ENCODE measurements at regions not wholly inside any gene's neighbourhood (a gene's known extent, or its start where the extent isn't known, plus 50 kb on each side); places are given as distances from the start of the nearest gene placed in this dataset.
"Not testable (repeated sequence)": the region's sequence is repeated elsewhere in the genome, so short reads cannot be mapped to it uniquely, and the experiment has no call there.

GRCh38 chr1:172931761-172932160 is 119.0 kb downstream of the TNFSF18 start:
- DNase-seq, result no peak

DNA sequence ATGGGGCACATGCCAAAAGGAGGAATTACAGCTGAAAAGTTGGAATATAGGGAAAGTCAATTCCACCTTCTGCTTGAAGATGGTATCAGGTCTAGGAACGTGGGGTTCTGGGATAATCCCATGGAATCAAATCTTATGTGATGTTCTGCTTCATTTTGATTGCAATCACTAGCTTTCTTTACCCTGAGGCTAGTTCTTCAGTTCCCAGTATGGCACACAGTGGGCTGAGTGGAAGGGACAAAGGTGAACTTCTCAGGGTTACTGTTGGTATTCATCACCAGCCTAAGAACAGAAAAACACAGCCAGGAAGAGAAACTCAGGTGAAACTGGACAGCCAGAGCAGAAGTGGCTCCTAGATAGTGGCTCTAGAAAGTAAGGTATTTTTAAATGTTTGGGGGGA is 117.8 kb downstream of the TNFSF18 start:
- DNase-seq, result no peak

GRCh38 chr1:172934417-172934762 is 116.4 kb downstream of the TNFSF18 start:
- no peak for DNase-seq

- no peak for DNase-seq
Measured at GRCh38 chr1:172935062-172935592, 115.6 kb downstream of the TNFSF18 start.

GRCh38 chr1:172936088-172936645 is 114.6 kb downstream of the TNFSF18 start:
- DNase-seq, result no peak

GRCh38 chr1:172938681-172939080 is 112.1 kb downstream of the TNFSF18 start:
- DNase-seq, result no peak

- DNase-seq, result no peak
Measured at GRCh38 chr1:172939475-172939874, 111.3 kb downstream of the TNFSF18 start.

- no peak for DNase-seq
Measured at GRCh38 chr1:172940174-172940855, 110.4 kb downstream of the TNFSF18 start.

- DNase-seq, result no peak
Measured at GRCh38 chr1:172941471-172941870, 109.3 kb downstream of the TNFSF18 start.

GRCh38 chr1:172941945-172942344 is 108.8 kb downstream of the TNFSF18 start:
- no peak for DNase-seq

GRCh38 chr1:172943138-172943537 is 107.6 kb downstream of the TNFSF18 start:
- DNase-seq, result not testable (repeated sequence)

- DNase-seq, result no peak
Measured at GRCh38 chr1:172944931-172945330, 105.8 kb downstream of the TNFSF18 start.

DNA sequence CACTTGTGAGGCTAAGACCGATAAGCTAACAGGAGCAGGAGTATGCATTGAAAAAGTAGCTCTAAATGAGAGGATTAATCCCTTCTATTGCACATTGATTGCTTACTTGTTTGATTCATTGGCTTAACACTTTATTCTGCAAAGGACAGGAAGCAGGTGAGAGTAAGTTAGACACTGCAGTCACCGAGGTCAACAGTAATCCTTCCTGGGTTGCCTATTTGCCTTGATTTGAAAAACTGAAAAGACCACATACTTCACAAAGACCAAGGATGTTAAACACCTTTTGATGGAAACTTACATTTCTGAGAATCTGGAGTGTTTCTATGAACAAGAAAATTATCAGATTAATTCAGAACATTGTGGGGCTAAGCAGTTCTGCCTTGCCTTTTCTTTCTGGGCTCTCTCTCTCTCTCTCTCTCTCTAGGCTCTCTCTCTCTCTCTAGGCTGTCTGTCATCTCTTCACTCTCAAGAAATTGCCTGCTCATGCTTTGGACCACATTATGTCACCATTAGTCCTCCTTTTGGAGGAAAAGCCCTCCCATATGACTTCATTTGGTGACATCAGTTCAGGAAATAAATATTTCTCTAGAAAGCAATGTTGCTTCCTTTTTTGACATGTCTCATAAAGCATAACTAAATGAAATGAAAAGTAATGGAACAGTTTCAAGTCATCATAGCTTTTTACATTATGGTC is 103.8 kb downstream of the TNFSF18 start:
- no peak for DNase-seq

- no peak for DNase-seq
Measured at GRCh38 chr1:172948457-172948856, 102.3 kb downstream of the TNFSF18 start.

DNA sequence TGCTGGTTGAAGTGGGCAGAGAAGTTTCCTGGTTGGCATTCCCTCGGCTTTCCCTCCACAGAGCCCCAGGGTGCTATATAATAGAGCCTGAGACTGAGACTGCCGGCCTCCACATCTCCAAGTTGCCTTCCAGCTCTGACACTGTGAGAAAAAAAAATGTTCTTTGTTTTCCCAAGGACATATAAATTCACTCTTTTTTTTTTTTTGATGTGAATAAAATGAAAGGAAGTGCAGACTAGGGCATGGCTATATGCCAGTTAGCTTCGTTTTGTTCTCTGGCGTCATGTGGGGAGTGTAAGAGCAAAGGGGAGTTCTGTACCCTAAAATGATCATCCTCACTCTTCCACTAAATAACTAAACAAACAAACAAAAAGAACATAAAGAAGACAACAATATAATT is 101.6 kb downstream of the TNFSF18 start:
- DNase-seq, result no peak

DNA sequence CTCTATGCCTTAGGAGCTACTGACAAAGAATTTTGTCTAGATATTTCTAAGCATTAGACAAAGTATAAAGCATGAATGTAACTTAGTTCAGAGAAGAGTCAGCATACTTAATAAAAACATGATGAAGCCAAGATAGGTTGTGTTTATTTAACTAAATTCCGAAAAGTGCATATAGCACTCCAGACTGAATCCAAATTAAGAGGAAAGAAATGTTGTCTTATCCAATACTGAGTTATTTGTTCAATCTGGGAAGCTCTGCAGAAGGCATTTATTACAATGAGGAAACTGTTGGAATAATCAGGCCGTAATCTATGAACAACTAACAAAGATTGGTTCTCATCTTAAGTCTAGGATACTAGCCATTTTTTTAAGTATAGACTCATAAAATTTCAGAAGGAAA is 100.2 kb downstream of the TNFSF18 start:
- no peak for DNase-seq

DNA sequence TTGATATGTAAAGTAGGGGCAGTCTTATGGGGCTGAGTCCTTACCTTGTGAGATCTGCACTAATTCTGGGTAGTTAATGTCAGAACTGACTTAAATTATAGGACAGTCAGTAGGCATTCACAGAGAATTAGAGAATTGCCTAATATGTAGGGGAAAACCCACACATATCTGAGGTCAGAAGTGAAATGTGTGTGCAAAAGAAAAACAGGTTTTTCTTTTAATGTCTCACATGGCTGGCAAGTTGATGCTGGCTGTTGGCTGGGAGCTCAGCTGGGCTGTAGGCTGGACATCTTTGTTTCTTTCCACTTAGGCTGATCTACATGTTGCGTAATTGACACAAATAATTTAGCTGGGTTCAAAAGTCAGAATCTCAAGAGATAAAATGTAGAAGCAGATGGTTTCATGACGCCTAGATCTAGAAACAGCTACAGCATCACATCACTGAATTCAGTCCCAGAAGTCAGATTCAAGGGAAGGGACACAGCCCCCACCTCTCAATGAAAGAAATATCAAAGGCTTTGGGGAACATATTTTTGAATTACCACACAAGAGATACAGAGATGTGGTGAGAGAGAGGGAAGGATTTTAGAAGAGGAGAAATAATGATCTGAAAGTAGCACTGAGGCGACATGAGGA is 98.9 kb downstream of the TNFSF18 start:
- DNase-seq, result no peak

DNA sequence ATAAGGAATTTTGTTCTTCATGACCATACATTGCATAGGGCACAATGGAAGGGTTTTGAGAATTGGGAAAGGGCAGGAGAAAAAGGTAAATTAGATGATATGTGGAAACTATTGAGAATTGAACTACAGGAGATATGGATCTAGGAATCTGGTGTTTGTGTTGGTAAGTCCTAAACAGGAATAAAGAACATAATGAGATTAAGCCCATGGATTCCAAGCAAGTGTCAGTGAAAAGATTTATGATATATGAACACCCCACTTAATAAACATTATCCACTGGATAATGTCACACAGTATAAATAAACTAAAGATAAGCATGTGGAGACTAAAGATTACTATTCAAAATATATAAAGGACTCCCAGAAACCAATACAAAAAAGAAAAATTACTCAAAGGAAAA is 98.2 kb downstream of the TNFSF18 start:
- no peak for DNase-seq

GRCh38 chr1:172954476-172955150 is 96.1 kb downstream of the TNFSF18 start:
- DNase-seq, result no peak

DNA sequence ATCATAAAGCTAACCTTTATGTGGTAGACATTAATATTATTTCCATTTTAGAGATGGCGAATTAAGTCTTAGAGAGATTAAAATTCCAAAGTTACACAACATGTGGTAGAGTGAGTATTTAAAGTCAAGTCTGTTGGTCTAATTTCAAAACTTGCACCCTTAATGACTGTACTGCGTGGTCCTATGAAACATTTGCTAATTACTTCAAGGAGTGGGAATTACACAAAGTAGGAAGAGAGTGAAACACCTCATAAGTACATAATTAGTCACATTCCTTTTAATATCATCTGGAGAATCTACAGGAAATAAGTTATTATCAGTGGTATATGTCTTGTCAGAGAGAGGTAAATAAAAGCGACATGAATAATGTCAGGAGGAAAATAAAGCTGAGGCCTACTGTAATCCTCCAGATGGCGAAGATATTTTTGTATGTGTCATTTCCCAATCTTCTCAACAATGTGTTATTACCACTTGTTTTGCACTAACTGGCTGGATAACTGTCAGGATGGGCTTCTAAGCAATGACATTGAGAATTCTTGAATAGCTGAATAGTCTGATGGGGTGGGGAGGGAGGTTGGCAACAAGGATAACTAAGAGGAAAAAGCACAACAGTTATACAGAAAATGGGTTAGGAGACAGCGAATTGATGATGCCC is 95.5 kb downstream of the TNFSF18 start:
- no peak for DNase-seq

DNA sequence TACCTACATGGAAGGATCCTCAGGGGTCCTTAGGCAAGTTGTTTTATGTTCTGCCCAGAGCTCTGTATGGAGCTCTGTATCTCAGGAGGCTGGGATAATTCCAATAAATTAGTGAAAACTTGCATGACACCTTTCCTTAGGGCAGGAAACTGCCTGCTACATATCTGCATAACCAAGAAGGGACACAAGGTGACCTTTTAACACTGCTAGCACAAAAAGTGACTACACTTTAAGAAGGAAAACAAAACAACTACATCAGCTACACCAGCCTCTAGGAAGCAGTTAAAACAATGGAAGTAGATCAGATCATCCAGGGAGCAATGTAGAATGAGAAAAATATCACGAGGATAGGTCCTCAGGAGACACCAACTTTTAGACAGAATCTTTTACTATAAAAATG is 93.9 kb downstream of the TNFSF18 start:
- no peak for DNase-seq

- DNase-seq, result no peak
Measured at GRCh38 chr1:172957491-172957890, 93.2 kb downstream of the TNFSF18 start.

GRCh38 chr1:172959571-172959970 is 91.2 kb downstream of the TNFSF18 start:
- DNase-seq, result no peak
